HG03520 (cell line): ENCODE measurements at regions not wholly inside any gene's neighbourhood (a gene's known extent, or its start where the extent isn't known, plus 50 kb on each side); places are given as distances from the start of the nearest gene placed in this dataset.

ENCODE experiments used
- ATAC-seq: cut with Tn5 transposase; IDR thresholded peaks from one replicate; pipeline ENCODE4 v1.9.1; 2021; ENCODE audit warnings: mild to moderate bottlenecking, moderate library complexity; ENCODE audit not compliant: unreplicated experiment

GRCh38 chr3:124429129-124429815, 301.0 kb upstream of the UMPS start:
- ATAC-seq, result no peak

- no peak for ATAC-seq
These were observed 298.8 kb upstream of the UMPS start for GRCh38 chr3:124431331-124431994.

- no peak for ATAC-seq
These were observed 296.1 kb upstream of the UMPS start for GRCh38 chr3:124434176-124434575.

- ATAC-seq, result no peak
These were observed 294.8 kb upstream of the UMPS start for GRCh38 chr3:124435467-124435866.

- no peak for ATAC-seq
These were observed 291.4 kb upstream of the UMPS start for GRCh38 chr3:124438813-124439212.

GRCh38 chr3:124439603-124440002, 290.6 kb upstream of the UMPS start:
- ATAC-seq, result no peak

- ATAC-seq, result no peak
These were observed 288.5 kb upstream of the UMPS start for GRCh38 chr3:124441766-124442165.

- no peak for ATAC-seq
These were observed 287.8 kb upstream of the UMPS start for GRCh38 chr3:124442463-124442862.

- ATAC-seq, result no peak
These were observed 286.8 kb upstream of the UMPS start for GRCh38 chr3:124443446-124443845.

GRCh38 chr3:124444075-124444474, 286.2 kb upstream of the UMPS start:
- no peak for ATAC-seq

GRCh38 chr3:124444896-124445295, 285.4 kb upstream of the UMPS start:
- no peak for ATAC-seq

- no peak for ATAC-seq
These were observed 282.4 kb upstream of the UMPS start for GRCh38 chr3:124447845-124448244.

GRCh38 chr3:124448954-124449353, 281.3 kb upstream of the UMPS start:
- no peak for ATAC-seq

GRCh38 chr3:124450366-124450765, 279.9 kb upstream of the UMPS start:
- no peak for ATAC-seq

- ATAC-seq, result no peak
These were observed 278.5 kb upstream of the UMPS start for GRCh38 chr3:124451630-124452317.

GRCh38 chr3:124453189-124453588, 277.1 kb upstream of the UMPS start:
- no peak for ATAC-seq

GRCh38 chr3:124455891-124456290, 274.4 kb upstream of the UMPS start:
- no peak for ATAC-seq

- no peak for ATAC-seq
These were observed 273.7 kb upstream of the UMPS start for GRCh38 chr3:124456506-124456905.

- ATAC-seq, result no peak
These were observed 270.6 kb upstream of the UMPS start for GRCh38 chr3:124459678-124460077.

GRCh38 chr3:124461126-124461525, 269.1 kb upstream of the UMPS start:
- ATAC-seq, result no peak

- ATAC-seq, result no peak
These were observed 268.2 kb upstream of the UMPS start for GRCh38 chr3:124461838-124462632.
